Fibroblast of lung (primary cell): ENCODE measurements at regions not wholly inside any gene's neighbourhood (a gene's known extent, or its start where the extent isn't known, plus 50 kb on each side); places are given as distances from the start of the nearest gene placed in this dataset.

ENCODE experiments used
- CTCF ChIP-seq, 2 donors: IDR thresholded peaks in 1 of 2; conservative IDR thresholded peaks in 1 of 2; 1 replicate in 1 of 2; 2 replicates in 1 of 2; pipeline ENCODE4 v1.5.1; 2011 to 2012; ENCODE audit warnings: low read length in 2 of 2, control low read depth in 1 of 2, inconsistent platforms in 1 of 2, low read depth in 1 of 2, mild to moderate bottlenecking in 1 of 2
- EZH2 ChIP-seq: IDR thresholded peaks from 2 replicates; pipeline ENCODE4 v1.5.1; 2012; ENCODE audit warnings: low read length, control low read depth, mild to moderate bottlenecking; ENCODE audit errors: missing control alignments

- TF ChIP-seq CTCF (conservative IDR thresholded peaks at IDR 0.05 in 1 of 2, IDR thresholded peaks at IDR 0.05 in 1 of 2; ENCODE audit: low read depth in 1 of 2, low read length in 2 of 2) (no peak), EZH2 (no peak)
Observed at GRCh38 chr12:113756609-113757008, 209.5 kb downstream of the RBM19 start.
